Eye (tissue), 1 donor: ENCODE measurements at regions not wholly inside any gene's neighbourhood (a gene's known extent, or its start where the extent isn't known, plus 50 kb on each side); places are given as distances from the start of the nearest gene placed in this dataset.
"Not testable (repeated sequence)": the region's sequence is repeated elsewhere in the genome, so short reads cannot be mapped to it uniquely, and the experiment has no call there.

Experiments used
- DNase-seq: peaks from one replicate; pipeline ENCODE4 v3.0.0-alpha.2; 2015

DNA sequence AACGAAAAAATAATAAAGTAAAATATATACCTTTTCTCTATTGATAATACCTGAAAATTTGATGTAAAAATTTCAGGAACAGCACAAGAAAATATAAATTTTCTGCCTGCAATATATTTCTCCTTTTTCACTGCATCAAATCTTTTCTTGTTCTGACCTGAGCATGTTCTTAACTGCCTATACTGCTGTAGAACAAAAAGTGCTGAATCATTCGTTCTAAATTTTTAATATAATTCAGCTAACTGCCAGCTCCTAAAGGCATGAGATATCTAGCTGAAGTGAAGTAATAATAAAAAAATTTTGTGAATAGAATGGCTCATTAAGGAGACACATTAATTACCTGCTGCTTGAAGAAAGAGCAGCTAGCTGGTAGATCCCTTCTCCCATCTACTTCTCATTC is 188.6 kb upstream of the FKBP1C start:
- no peak for DNase-seq

GRCh38 chr6:63023726-63024125 is 187.5 kb upstream of the FKBP1C start:
- DNase-seq = no peak

DNA sequence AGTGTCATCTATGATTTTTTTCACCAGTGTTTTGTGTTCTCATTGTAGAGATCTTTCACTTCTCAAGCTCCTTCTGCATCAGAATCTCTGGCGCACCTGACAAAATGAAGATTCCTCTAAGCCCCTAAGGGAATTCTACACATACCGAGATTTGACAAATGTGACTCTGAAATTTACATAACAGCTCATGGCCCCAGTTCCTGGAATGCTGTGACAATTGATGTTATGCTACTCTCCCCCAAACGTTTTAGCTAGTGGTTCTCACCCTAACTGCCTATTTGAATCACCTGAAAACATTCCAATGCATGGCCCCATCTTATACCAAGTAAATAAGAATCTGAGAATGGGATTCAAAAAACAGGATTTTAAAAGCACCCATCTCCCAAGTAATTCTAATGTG is 162.1 kb upstream of the FKBP1C start:
- DNase-seq = no peak

GRCh38 chr6:63053206-63053605 is 158.1 kb upstream of the FKBP1C start:
- DNase-seq = not testable (repeated sequence)

DNA sequence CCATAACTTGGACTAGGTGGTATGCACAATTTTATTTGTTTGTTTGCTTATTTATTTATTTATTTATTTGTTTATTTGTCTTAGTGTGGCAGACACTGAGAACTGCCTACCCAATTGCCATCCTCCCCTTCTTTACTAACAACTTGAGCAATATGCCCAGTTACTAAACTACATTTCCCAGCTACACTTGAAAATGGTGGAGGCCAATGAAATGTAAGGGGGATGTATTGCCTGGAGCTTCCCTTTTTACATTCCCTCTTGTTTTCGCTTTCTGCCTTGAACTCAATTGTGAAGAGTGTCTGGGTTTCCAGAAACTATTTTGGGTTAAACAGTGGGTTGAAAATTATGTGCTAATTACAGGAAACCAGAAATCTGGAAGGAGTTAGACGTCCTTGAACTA is 152.7 kb upstream of the FKBP1C start:
- DNase-seq = no peak

- DNase-seq = no peak
Observed at GRCh38 chr6:63063631-63064271, 147.5 kb upstream of the FKBP1C start.

DNA sequence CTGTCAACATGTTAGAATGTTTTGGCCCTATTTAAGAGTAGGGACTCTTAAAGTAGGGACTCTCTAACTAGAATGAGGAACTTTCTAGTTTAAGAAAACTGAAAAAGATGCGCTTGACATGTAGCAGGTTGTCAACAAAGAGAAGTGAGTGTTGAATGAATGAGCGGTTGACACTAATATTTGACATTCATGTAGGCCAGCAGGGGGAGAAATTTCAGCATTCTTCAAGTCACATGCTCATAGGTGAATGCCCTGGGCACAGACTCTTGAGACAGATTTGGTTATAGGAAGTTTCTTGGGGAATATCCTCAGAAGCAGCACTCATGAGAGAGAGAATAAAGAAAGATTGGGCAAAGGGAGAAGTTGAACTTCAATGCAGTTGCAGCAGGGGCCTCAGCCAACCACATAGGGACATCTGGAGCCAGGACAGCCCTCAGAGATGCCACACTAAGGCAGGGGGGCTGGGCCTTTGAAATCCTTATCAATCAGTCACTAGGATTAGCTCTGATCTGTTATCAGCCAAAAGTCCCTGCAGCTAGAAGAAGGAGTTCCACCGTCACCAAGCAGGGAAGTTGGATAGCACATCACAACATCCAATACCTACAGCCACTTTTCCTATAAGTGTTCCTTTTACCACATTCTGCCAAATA is 145.1 kb upstream of the FKBP1C start:
- no peak for DNase-seq

DNA sequence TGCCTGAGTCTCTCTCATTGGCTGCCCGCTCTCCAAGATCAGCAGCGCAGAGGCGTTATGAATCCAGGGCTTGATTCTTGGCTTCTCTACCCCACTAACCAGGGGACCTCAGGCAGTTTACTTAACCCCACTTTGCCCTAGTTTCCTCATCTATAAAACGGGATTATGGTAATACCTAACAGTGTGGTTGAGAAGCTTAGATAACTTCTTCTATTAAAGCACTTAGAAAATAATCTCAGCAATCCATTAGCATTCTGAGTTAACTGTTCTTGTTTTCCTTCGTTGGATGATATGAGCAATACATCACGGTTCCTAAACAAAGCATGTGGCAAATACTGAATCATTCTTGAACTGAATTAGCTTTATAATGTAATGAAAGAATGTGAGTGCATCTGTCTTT is 116.3 kb upstream of the FKBP1C start:
- DNase-seq = no peak

DNA sequence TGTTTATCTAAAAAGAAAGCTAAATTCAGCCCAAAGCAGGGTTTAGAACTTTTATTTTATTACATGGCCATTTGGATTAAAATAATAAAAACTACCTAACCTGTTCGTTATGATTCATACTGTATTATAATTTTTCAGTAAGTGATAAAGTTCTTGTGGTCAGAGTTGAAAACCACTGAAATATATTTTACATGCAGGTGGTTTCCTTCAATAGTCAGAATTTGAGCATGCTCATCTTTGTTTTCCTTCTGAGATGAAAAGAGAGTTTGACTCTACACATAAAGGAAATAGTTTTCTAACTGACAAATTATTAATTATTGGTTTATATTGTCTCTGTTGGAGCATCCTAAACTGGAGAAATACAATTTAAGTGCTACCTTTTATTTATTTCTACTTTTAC is 114.0 kb upstream of the FKBP1C start:
- DNase-seq = no peak

DNA sequence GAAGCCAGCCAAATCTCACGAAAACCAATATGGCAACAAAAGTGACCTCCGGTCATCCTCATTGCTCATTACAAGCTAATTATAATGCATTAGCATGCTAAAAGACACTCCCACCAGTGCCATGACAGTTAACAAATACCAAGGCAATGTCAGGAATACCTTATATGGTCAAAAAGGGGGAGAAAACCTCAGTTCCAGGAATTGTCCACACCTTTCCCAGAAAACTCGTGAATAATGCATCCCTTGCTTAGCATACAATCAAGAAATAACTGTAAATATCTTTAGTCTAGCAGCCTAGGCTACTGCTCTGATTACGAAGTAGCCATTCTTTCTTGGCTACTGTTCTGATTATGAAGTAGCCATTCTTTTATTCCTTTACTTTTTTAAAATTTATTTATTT is 112.5 kb upstream of the FKBP1C start:
- DNase-seq = no peak

GRCh38 chr6:63099772-63100459 is 111.4 kb upstream of the FKBP1C start:
- no peak for DNase-seq

DNA sequence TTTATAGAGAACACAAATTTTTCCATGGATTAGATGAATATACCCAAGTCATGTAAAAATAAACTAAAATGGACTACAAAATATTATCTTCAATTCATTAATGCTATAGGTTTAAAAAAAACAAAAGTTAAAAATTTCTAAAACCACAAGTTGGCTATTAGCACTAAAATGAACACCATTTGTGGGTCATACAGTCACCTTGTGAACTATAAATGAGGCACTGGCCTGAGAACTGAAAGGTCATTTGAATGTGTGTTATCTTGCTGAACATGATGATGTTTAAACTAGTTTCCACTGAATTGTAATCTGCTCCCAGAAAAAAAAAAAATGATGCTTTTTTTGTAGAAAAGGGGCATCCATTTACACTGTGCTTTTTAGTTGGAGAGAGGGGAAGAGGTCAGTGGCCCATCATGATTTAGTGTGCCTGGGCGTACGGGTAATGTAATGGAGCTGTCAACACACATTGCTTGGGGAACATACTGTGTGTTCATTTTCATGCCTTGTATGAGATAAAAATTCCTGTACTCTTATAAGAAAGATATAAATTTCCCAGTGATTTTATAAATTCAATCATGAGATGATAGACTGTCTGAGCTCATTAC is 96.6 kb upstream of the FKBP1C start:
- DNase-seq = no peak

- no peak for DNase-seq
Observed at GRCh38 chr6:63121166-63121565, 90.1 kb upstream of the FKBP1C start.

DNA sequence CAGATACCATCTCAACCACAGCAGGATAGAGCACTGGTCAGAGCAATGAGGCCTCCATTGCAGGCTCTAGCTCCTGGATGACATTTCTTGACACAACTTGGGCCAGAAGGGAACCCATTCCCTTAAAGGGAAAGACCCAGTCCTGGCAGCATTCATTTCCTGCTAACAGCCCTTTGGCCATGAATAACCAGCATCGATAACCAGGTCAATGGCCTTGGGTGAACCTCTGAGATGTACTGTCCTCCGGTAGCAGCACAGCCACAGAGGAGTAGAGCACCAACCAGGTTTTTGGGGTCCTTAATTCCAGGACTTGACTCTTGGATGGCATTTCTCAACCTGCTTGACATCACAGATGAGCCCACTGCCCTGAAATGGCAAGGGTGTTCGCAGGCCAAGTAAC is 71.2 kb upstream of the FKBP1C start:
- DNase-seq = no peak

- DNase-seq = no peak
Observed at GRCh38 chr6:63140692-63141318, 70.5 kb upstream of the FKBP1C start.

- DNase-seq = peak; percentile 1
Observed at GRCh38 chr6:63149730-63150129, 61.5 kb upstream of the FKBP1C start.

- no peak for DNase-seq
Observed at GRCh38 chr6:63154535-63154934, 56.7 kb upstream of the FKBP1C start.
